ENCODE measurements at regions not wholly inside any gene's neighbourhood (a gene's known extent, or its start where the extent isn't known, plus 50 kb on each side); places are given as distances from the start of the nearest gene placed in this dataset.

DNA sequence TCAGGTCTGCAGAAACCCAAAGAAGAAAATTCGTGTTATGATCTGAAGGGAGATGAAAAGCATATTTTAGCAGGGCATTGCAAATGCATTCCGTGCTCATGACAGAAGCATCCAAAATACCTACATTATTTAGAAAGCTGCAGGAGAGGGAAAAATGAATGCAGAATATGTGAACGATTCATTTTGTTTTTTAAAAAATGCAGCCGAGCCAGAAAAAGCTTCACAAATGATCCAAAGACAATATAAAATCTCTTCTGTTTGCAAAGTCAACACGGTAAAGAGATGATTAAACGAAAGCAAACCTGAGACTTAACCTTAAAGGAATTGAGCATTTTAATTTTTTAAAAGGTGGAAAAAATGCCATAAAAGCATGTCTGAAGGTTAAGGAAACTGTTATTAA lies 136.1 kb upstream of the SULF2 start:
- no peak for TF ChIP-seq CTCF (conservative IDR thresholded peaks at IDR 0.05)
- no peak for TF ChIP-seq ZFX (IDR thresholded peaks at IDR 0.05)

Data from C4-2B (cell line).